ENCODE measurements at regions not wholly inside any gene's neighbourhood (a gene's known extent, or its start where the extent isn't known, plus 50 kb on each side); places are given as distances from the start of the nearest gene placed in this dataset.
"Not testable (repeated sequence)": the region's sequence is repeated elsewhere in the genome, so short reads cannot be mapped to it uniquely, and the experiment has no call there.

DNA sequence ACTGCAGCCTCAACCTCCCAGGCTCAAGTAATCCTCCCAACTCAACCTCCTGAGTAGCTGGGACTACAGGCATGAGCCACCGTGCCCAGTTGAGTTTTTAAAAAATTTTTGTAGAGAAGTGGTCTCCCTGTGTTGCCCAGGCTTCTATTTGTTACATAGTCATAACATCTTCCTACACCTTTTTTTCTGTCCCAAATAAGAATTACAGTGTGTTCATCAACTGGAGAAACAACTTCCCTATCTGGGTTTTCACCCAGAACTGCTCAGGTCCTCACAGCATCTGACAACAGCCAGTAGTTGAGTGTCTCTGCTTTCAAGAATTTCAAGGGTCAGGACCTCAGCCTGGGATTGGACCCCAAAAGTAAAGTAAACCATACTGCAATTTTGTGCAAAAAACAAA, 235.2 kb upstream of the AMIGO2 start:
- Histone ChIP-seq H3K36me3 (no peaks in the 10 kb centered on the region), H3K9me3 (replicated peaks) (no peaks in the 10 kb centered on the region), H3K27me3 (replicated peaks) (no peaks in the 10 kb centered on the region), H3K27ac (no peak overlapping the region), H3K4me3 (no peak overlapping the region), H3K4me1 (replicated peaks) (no peaks in the 10 kb centered on the region)
- DNase-seq (ENCODE audit: low read depth in 1 of 2, low spot score in 2 of 2) = no peak

DNA sequence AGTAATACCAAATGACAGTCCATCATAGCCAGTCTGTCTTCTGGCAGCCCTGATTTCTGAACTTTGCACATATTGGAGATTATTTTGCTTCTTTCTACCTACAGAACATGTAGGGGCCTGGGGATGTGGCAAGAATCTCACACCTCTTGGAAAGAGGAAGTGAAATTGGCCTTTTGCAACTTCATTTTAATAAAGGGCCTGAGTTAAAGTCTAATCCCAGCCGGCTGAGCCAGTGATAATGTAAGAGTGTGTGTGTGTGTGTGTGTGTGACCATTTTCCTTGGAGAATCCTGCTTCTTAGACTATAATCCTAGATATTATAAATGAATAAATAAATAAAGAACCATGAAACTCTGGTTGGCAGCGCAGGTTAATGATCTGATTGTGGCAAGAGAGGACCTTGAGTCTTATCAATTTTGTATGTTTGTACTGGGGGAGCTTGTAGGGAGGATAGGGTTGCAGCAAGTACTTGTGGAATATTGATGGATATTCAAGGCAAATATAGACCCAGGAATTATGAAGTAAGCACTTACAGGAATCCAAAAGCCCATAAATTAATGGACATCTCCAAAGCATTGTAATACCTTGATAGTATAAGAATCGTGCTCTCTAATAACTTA, 233.2 kb upstream of the AMIGO2 start:
- Histone ChIP-seq H3K4me3 (no peak overlapping the region), H3K36me3 (no peaks in the 10 kb centered on the region), H3K9me3 (replicated peaks) (no peaks in the 10 kb centered on the region), H3K4me1 (replicated peaks) (no peaks in the 10 kb centered on the region), H3K27ac (no peak overlapping the region), H3K27me3 (replicated peaks) (no peaks in the 10 kb centered on the region)
- no peak for DNase-seq (ENCODE audit: low read depth in 1 of 2, low spot score in 2 of 2)

DNA sequence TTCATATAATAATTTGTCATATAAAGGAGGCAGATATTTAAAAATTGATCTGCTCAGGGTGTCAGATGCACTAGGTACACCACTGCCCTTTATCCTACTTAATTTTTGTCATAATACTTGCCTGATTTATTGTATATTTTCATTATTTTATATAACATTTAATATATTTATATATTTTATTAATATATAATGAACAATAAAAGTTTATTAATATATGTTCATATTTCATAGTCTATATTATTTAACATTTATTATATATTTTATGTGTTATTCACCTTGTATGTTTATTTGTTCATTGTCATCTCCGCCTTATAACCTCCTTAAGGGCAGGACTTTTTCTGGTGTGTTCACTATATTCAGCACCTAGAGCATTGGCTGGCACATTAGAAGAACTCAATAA, 232.4 kb upstream of the AMIGO2 start:
- Histone ChIP-seq H3K4me3 (no peak overlapping the region), H3K9me3 (replicated peaks) (no peaks in the 10 kb centered on the region), H3K27me3 (replicated peaks) (no peaks in the 10 kb centered on the region), H3K36me3 (no peaks in the 10 kb centered on the region), H3K4me1 (replicated peaks) (peaks cover 4% of the 10 kb centered on the region), H3K27ac (no peak overlapping the region)
- no peak for DNase-seq (ENCODE audit: low read depth in 1 of 2, low spot score in 2 of 2)

DNA sequence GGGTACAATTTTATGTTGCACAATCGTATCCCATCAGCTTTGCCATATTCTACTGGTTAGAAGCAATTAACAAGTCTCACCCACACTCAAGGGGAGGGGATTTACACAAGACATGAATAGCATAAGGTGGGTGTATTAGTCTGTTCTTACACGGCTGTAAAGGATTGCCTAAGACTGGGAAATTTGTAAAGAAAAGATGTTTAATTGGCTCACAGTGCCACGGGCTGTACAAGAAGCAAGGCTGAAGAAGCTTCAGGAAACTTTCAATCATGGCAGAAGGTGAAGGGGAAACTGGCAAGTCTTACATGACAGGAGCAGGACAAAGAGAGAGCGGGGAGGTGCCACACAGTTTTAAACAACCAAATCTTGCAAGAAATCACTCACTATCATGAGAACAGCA, 231.8 kb upstream of the AMIGO2 start:
- H3K36me3 ChIP-seq = no peaks in the 10 kb centered on the region
- no peaks in the 10 kb centered on the region for H3K9me3 ChIP-seq (replicated peaks)
- no peak for DNase-seq (ENCODE audit: low read depth in 1 of 2, low spot score in 2 of 2)
- no peak overlapping the region for H3K4me3 ChIP-seq
- H3K27ac ChIP-seq = no peak overlapping the region
- H3K27me3 ChIP-seq (replicated peaks) = no peaks in the 10 kb centered on the region
- peaks cover 4% of the 10 kb centered on the region for H3K4me1 ChIP-seq (replicated peaks)

DNA sequence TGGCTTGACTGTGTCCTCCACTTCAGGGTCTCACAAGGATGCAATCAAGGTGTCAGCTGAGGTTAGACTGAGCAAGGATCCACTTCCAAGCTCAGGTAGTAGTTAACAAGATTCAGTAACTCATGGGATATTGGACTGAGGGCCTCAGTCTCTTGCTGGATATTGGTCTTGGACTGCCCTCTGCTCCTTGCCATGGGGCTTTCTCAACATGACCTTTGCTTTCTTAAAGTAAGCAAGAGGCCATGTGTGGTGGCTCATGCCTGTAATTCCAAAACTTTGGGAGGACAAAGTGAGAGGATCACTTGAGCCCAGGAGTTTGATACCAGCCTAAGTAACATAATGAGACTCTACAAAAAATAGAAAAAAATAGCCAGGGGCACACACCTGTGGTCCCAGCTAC, 231.3 kb upstream of the AMIGO2 start:
- DNase-seq (ENCODE audit: low read depth in 1 of 2, low spot score in 2 of 2) = no peak
- no peaks in the 10 kb centered on the region for H3K9me3 ChIP-seq (replicated peaks)
- H3K27me3 ChIP-seq (replicated peaks) = no peaks in the 10 kb centered on the region
- H3K27ac ChIP-seq = no peak overlapping the region
- no peak overlapping the region for H3K4me3 ChIP-seq
- H3K4me1 ChIP-seq (replicated peaks) = peaks cover 4% of the 10 kb centered on the region
- no peaks in the 10 kb centered on the region for H3K36me3 ChIP-seq

DNA sequence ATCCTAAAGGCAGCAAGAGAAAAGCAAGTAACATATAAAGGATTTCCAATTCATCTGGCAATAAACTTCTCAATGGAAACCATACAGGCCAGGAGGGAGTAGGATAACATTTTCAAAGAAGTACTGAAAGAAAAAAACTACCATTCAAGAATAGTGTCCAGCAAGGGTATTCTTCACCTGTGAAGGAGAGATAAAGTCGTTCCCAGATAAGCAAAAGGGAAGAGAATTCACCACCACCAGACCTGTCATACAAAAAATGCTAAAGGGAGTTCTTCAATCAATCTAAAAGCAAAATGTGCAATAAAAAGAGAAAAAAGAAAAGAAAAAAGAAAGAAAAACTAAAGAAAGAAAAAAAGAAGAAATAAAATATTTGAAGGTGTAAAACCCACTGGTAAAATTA, 228.9 kb upstream of the AMIGO2 start:
- H3K4me1 ChIP-seq (replicated peaks) = peaks cover 9% of the 10 kb centered on the region
- H3K36me3 ChIP-seq = no peaks in the 10 kb centered on the region
- H3K27me3 ChIP-seq (replicated peaks) = no peaks in the 10 kb centered on the region
- H3K4me3 ChIP-seq = no peak overlapping the region
- H3K27ac ChIP-seq = no peak overlapping the region
- no peak for DNase-seq (ENCODE audit: low read depth in 1 of 2, low spot score in 2 of 2)
- H3K9me3 ChIP-seq (replicated peaks) = no peaks in the 10 kb centered on the region

DNA sequence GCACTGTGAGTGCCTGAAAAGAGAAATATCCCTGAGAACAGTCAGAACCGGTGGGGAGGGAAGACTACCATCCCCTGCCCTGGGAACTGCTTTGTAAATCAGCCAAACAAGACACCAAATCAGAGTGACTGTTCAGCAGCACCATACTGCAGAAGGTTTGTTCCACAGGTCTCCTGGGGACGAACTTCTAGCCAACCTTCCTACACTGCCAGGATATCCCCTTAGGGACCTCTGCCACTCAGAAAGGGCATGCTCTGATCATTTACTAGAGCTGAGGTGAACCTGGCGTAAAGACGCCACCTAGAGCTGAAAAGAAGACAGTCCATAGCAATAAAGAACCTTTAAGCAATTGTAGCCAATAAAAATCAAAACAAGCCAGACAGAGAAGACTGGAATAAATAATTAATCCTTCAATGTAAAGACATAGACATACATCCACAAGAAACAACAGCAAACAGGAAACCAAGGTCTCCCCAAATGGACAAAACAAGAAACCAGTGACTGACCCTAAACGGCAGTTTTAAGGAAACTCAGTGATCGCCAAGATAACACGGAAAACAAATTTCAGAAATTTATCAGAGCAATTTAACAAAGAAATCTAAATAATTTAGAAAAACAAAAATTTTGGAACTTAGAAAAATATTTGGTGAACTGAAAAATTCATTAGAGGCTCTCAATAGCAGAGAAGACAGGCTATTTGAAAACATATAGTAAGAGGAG, 228.1 kb upstream of the AMIGO2 start:
- peak; percentile 50 to 51 for DNase-seq (ENCODE audit: low read depth in 1 of 2, low spot score in 2 of 2)
- Histone ChIP-seq H3K27me3 (replicated peaks) (no peaks in the 10 kb centered on the region), H3K4me1 (replicated peaks) (peaks cover 18% of the 10 kb centered on the region), H3K4me3 (no peak overlapping the region), H3K36me3 (no peaks in the 10 kb centered on the region), H3K9me3 (replicated peaks) (no peaks in the 10 kb centered on the region), H3K27ac (no peak overlapping the region)

DNA sequence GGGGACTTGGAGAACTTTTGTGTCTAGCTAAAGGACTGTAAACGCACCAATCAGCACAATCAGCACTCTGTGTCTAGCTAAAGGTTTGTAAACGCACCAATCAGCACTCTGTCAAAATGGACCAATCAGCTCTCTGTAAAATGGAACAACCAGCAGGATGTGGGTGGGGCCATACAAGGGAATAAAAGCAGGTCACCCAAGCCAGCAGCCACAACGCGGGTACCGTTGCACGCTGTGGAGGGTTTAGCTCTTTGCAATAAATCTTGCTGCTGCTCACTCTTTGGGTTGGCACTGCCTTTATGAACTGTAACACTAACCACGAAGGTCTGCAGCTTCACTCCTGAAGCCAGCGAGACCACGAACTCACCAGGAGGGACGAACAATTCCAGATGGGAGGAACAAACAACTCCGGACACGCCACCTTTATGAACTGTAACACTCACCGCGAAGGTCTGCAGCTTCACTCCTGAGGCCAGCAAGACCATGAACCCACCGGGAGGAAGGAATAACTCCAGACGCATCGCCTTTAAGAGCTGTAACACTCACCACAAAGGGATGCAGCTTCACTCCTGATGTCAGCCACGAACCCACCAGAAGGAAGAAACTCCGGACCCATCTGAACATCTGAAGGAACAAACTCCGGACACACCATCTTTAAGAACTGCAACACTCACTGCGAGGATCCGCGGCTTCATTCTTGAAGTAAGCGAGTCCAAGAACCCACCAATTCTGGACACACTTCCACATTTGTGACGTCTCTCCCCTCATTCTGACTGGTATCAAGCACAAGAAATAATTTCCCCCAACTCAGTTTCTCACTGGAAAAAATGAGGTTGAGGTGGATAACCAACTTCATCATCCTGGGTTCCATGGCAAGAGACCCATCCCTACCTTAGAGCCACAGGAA, 227.3 kb upstream of the AMIGO2 start:
- H3K9me3 ChIP-seq (replicated peaks); DNase-seq (ENCODE audit: low read depth in 1 of 2, low spot score in 2 of 2); H3K4me3 ChIP-seq; H3K36me3 ChIP-seq; H3K27ac ChIP-seq; H3K27me3 ChIP-seq (replicated peaks): not testable (repeated sequence)
- peaks cover 25% of the 10 kb centered on the region for H3K4me1 ChIP-seq (replicated peaks)

DNA sequence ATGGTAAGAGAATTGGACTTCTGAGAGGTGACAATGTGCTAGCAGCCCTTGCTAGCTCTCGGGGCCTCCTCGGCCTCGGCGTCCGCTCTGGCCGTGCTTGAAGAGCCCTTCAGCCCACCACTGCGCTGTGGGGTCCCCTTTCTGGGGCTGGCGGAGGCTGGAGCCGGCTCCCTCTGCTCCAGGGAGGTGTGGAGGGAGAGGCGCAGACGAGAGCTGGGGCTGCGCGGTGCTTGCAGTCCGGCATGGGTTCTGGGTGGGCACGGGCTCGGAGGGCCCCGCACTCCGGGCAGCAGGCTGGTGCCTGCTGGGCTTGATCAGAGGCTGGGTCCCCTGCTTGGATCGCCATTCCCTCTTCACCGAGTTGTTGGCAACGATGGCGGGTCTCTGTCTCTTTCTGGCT, 226.4 kb upstream of the AMIGO2 start:
- Histone ChIP-seq H3K4me1 (replicated peaks) (peaks cover 25% of the 10 kb centered on the region), H3K27me3 (replicated peaks) (no peaks in the 10 kb centered on the region), H3K9me3 (replicated peaks) (no peaks in the 10 kb centered on the region), H3K27ac (no peak overlapping the region), H3K4me3 (no peak overlapping the region), H3K36me3 (no peaks in the 10 kb centered on the region)
- no peak for DNase-seq (ENCODE audit: low read depth in 1 of 2, low spot score in 2 of 2)

DNA sequence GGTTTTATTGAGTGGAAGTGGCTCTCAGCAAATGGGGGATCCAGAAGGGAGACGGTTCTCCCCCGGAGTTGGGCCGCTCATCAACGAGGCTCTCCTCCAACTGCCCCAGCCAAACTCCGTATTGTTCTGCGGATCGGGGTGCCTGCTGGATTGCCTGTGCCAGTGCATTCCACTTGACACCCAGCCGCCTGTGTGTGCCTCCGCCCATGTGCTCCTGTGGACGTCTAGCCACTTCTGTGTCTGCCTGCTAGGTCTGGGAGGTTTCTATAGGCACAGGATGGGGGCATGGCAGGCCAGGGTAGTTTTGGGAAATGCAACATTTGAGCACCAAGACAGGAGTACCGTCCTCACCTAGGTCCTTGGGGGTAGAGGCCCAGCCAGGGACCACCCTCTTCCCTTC, 225.7 kb upstream of the AMIGO2 start:
- no peak overlapping the region for H3K4me3 ChIP-seq
- H3K27me3 ChIP-seq (replicated peaks) = no peaks in the 10 kb centered on the region
- H3K36me3 ChIP-seq = no peaks in the 10 kb centered on the region
- H3K4me1 ChIP-seq (replicated peaks) = peaks cover 25% of the 10 kb centered on the region
- H3K27ac ChIP-seq = no peak overlapping the region
- DNase-seq (ENCODE audit: low read depth in 1 of 2, low spot score in 2 of 2) = no peak
- no peaks in the 10 kb centered on the region for H3K9me3 ChIP-seq (replicated peaks)

DNA sequence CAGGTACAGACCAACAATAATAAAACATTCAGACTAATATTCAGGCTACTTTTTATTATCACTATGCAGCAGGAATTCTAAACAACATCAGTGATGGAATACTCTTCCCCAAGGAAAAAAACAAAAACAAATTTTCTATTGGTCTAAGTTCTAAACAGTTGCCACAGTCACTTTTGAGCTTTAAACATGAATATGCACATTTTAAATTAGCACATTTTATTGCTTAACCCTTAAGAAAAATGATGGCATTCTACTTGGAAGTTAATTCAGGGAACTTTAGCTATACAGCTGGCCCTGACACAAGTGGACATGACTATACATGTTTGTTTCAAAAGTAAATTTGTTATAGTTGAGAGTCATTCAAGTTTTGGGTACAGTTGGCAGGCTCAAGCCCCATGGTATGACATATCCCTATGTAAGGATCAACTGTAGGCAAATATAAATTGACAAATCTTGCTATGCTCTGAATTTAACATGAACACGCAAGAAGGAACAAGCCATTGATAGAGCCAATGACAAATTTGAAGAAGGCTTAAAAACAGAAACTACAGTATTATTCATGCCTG, 224.3 kb upstream of the AMIGO2 start:
- H3K27me3 ChIP-seq (replicated peaks) = no peaks in the 10 kb centered on the region
- no peaks in the 10 kb centered on the region for H3K36me3 ChIP-seq
- no peak overlapping the region for H3K4me3 ChIP-seq
- DNase-seq (ENCODE audit: low read depth in 1 of 2, low spot score in 2 of 2) = no peak
- peaks cover 25% of the 10 kb centered on the region for H3K4me1 ChIP-seq (replicated peaks)
- H3K27ac ChIP-seq = no peak overlapping the region
- H3K9me3 ChIP-seq (replicated peaks) = no peaks in the 10 kb centered on the region

DNA sequence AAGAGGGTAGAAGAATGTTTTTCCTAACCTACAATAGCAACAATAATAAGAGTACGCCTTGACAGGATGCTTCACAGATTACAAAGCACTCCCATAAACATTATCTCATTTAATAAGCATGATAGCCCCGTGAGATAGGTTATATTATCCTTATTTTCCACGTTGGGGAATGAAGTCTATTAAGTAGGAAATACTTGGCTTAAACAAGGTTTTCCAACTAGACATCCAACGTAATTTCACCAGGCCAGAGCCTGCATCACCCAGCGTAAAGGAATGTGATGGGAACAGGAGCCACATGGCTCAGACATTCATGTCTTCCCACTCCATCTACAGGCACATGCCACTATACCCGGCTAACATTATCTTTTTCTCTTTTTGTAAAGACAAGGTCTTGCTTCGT, 223.4 kb upstream of the AMIGO2 start:
- H3K9me3 ChIP-seq (replicated peaks) = no peaks in the 10 kb centered on the region
- H3K36me3 ChIP-seq = no peaks in the 10 kb centered on the region
- no peak overlapping the region for H3K4me3 ChIP-seq
- no peaks in the 10 kb centered on the region for H3K27me3 ChIP-seq (replicated peaks)
- H3K4me1 ChIP-seq (replicated peaks) = peaks cover 25% of the 10 kb centered on the region
- peak in 1 of 2 experiments; percentile 41 for DNase-seq (ENCODE audit: low read depth in 1 of 2, low spot score in 2 of 2)
- H3K27ac ChIP-seq = peak overlapping the region; percentile 28

DNA sequence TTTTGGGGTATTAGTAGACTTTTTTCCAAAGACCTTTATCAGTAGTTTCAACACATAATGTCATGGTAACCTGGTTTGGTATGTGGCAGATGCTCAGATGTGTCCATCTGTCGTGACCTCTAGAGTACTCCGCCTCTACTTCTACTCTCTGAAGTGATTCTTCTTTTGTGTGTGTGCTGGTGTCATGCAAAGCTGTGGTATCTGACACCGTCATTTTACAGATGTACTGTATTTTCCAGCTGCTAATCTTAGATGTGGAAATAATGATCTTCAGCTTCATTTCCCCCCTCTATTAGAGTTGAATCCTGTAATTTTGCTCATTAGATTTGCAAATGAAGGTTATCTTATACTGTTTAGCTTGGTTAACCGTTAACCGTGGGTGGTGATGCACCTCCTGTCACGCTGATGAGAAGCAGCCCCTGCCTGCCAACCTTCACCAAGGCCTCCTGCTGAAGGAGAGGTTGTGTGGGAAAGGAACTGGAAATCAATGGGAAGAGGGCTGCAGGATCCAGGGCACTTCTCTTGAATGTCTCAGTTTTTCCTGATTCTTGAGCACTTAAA, 222.4 kb upstream of the AMIGO2 start:
- H3K36me3 ChIP-seq = no peaks in the 10 kb centered on the region
- no peak for DNase-seq (ENCODE audit: low read depth in 1 of 2, low spot score in 2 of 2)
- H3K27me3 ChIP-seq (replicated peaks) = no peaks in the 10 kb centered on the region
- no peak overlapping the region for H3K27ac ChIP-seq
- H3K4me1 ChIP-seq (replicated peaks) = peaks cover 21% of the 10 kb centered on the region
- H3K9me3 ChIP-seq (replicated peaks) = no peaks in the 10 kb centered on the region
- no peak overlapping the region for H3K4me3 ChIP-seq

All from SJSA1 (cell line).